Fibroblast of skin of left biceps (primary cell): ENCODE measurements at regions not wholly inside any gene's neighbourhood (a gene's known extent, or its start where the extent isn't known, plus 50 kb on each side); places are given as distances from the start of the nearest gene placed in this dataset.

ENCODE experiments used
- DNase-seq, 2 experiments: peaks; one replicate each; pipeline ENCODE4 v3.0.0-alpha.2; 2013; ENCODE audit warnings: low read depth in 2 of 2

GRCh38 chr7:67842571-67842970 lies 845.9 kb downstream of the TYW1 start:
- DNase-seq: no peak

GRCh38 chr7:67843001-67843565 lies 846.5 kb downstream of the TYW1 start:
- DNase-seq: no peak

GRCh38 chr7:67843615-67844014 lies 847.0 kb downstream of the TYW1 start:
- DNase-seq: no peak

GRCh38 chr7:67847092-67847787 lies 850.6 kb downstream of the TYW1 start:
- DNase-seq: no peak

GRCh38 chr7:67854221-67855178 lies 857.9 kb downstream of the TYW1 start:
- peak; percentile 17 to 29 for DNase-seq

- DNase-seq: no peak
Measured at GRCh38 chr7:67855322-67855721, 858.7 kb downstream of the TYW1 start.

GRCh38 chr7:67856046-67856445 lies 859.4 kb downstream of the TYW1 start:
- no peak for DNase-seq

- DNase-seq: no peak
Measured at GRCh38 chr7:67857698-67858097, 861.1 kb downstream of the TYW1 start.

- no peak for DNase-seq
Measured at GRCh38 chr7:67858931-67859330, 862.3 kb downstream of the TYW1 start.

- no peak for DNase-seq
Measured at GRCh38 chr7:67863911-67864310, 867.3 kb downstream of the TYW1 start.

- DNase-seq: no peak
Measured at GRCh38 chr7:67866054-67866453, 869.4 kb downstream of the TYW1 start.

- no peak for DNase-seq
Measured at GRCh38 chr7:67866812-67867211, 870.2 kb downstream of the TYW1 start.

GRCh38 chr7:67870396-67870795 lies 873.8 kb downstream of the TYW1 start:
- DNase-seq: no peak

GRCh38 chr7:67875558-67875957 lies 878.9 kb downstream of the TYW1 start:
- DNase-seq: no peak

GRCh38 chr7:67878808-67879207 lies 882.2 kb downstream of the TYW1 start:
- DNase-seq: no peak

- no peak for DNase-seq
Measured at GRCh38 chr7:67882843-67883242, 886.2 kb downstream of the TYW1 start.

GRCh38 chr7:67890316-67890715 lies 893.7 kb downstream of the TYW1 start:
- no peak for DNase-seq

- no peak for DNase-seq
Measured at GRCh38 chr7:67894746-67895145, 898.1 kb downstream of the TYW1 start.

GRCh38 chr7:67896721-67897120 lies 900.1 kb downstream of the TYW1 start:
- no peak for DNase-seq

GRCh38 chr7:67900456-67900855 lies 903.8 kb downstream of the TYW1 start:
- no peak for DNase-seq

GRCh38 chr7:67901808-67902480 lies 905.3 kb downstream of the TYW1 start:
- no peak for DNase-seq

- DNase-seq: no peak
Measured at GRCh38 chr7:67907792-67908191, 911.2 kb downstream of the TYW1 start.
